Stimulated activated CD4-positive, alpha-beta T cell treated with anti-CD3 and anti-CD28 coated beads, Interleukin-2, amount 100 ng/mL, for 48 hours (primary cell): ENCODE measurements at regions not wholly inside any gene's neighbourhood (a gene's known extent, or its start where the extent isn't known, plus 50 kb on each side); places are given as distances from the start of the nearest gene placed in this dataset.

Experiments
- DNase-seq, 2 donors: peaks; one replicate each; pipeline ENCODE4 v3.0.0-alpha.2; 2020

- DNase-seq: no peak
Observed at GRCh38 chr1:229040630-229041358, 230.1 kb upstream of the RAB4A start.

DNA sequence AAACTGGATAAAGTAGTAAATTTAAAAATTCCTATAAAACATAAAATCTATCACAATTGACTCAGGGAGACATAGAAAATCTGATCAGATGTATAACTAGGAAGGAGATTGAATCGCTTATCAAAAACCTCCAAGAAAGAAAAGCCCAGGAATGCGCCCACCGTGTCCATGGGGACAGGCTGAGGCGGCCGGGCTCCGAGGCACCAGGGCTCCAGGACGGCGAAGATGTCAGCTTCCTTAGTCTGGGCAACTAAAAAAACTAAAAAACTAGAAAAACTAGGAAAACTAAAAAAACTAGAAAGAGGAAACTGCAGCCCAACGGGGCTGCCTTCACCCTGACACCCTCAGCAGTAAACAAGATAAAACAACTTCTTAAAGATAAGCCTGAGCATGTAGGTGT is 229.0 kb upstream of the RAB4A start:
- no peak for DNase-seq

DNA sequence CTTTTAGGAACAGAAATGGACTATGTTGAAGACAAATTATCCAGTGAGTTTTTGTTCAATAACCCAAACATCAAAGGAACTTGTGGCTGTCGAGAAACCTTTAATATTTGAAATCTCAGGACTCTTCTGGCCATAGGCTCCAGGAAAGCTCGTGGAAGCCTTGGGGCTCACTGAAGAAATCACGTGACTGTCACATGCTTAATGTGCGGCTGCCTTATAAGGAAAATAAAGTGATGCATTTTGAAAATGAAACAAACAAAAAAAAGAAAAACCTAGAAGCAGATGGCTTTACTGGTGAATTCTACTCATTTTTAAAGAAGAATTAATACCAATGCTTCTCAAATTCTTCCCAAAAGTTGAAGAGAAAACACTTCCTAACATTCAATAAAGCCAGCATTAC is 228.4 kb upstream of the RAB4A start:
- DNase-seq: no peak

- no peak for DNase-seq
Observed at GRCh38 chr1:229043115-229043514, 227.8 kb upstream of the RAB4A start.

GRCh38 chr1:229046251-229046853 is 224.6 kb upstream of the RAB4A start:
- no peak for DNase-seq

- no peak for DNase-seq
Observed at GRCh38 chr1:229047161-229047839, 223.6 kb upstream of the RAB4A start.

- no peak for DNase-seq
Observed at GRCh38 chr1:229047840-229048620, 222.9 kb upstream of the RAB4A start.

DNA sequence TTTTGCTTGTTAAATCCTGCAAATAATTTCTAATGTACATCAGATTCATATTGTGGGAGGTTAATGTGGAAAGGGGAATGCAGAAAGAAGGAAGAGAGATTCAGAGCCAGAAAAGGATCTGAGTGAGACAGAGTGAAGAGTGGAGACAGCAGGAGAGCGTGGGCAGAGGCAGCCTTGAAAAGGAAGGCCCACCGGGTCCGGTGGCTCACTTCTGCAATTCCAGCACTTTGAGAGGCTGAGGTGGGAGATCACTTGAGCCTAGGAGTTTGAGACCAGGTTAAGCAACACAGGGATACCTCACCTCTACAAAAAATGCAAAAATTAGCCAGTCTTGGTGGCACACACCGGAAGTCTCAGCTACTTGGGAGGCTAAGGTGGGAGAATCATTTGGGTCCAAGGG is 222.0 kb upstream of the RAB4A start:
- no peak for DNase-seq

DNA sequence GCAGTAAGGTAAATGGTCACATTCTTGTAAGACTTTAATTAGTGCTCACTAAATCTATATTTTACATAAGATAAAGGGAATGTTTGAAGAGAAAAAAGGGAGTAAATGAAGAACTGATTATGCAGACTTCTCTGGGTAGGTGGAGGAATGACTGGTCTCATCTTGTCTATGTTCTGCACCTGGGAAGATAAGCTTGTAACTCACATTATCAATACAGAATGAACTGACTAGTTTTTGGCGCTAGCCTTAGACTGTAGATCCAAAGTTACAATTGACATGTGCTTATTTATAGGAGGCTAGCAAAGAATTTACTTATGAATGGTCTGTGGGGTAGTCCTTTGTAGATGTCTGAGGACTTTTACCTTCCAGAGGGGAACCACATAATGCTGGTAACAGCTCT is 214.9 kb upstream of the RAB4A start:
- DNase-seq: no peak

DNA sequence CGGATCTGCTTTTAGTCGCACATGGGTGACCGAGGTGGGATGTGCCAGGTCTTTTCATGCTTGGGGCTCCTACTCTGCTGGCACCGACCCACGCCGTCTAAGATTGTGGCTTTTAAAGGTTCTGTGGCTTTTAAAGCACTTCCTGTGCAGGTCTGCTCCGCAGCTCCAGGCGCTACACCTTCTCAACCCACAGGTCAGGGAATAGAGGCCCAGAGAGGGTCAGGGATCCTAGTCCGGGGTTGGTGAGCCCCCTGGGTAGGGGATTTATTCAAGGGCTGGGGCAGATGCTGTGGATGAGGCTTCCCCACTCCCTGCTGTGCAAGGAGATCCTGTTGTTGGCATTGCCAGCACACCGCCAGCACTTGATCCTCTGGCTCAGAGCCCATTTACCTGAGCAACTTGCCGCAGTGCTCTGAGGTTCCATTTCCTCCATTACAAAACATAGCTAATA is 212.8 kb upstream of the RAB4A start:
- peak in 1 of 2 donors; percentile 12 for DNase-seq

GRCh38 chr1:229058729-229059128 is 212.2 kb upstream of the RAB4A start:
- no peak for DNase-seq

- DNase-seq: no peak
Observed at GRCh38 chr1:229059671-229060539, 211.0 kb upstream of the RAB4A start.

DNA sequence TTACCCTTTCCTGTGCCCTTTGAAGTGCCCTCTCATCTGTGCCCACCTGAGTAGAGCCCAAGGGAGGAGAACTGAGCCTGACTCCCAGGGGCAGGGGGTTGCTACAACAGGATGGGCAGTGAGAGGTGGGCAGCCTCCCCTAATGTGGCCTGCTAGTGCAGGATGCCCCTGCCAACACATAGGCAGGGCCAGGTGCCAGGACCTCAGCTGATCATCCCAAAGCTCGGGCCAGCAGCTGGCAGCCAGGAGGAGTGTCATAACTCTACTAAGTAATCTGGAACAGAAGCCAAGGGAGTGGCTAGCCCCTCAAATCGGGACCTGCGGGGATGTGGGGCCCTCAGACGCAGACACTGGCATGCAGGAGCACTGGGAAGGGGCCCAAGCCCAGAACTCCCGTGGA is 208.8 kb upstream of the RAB4A start:
- no peak for DNase-seq

- DNase-seq: no peak
Observed at GRCh38 chr1:229063154-229063773, 207.6 kb upstream of the RAB4A start.

- DNase-seq: no peak
Observed at GRCh38 chr1:229064320-229065168, 206.4 kb upstream of the RAB4A start.

- no peak for DNase-seq
Observed at GRCh38 chr1:229065613-229066012, 205.3 kb upstream of the RAB4A start.

GRCh38 chr1:229066591-229066990 is 204.3 kb upstream of the RAB4A start:
- DNase-seq: no peak

DNA sequence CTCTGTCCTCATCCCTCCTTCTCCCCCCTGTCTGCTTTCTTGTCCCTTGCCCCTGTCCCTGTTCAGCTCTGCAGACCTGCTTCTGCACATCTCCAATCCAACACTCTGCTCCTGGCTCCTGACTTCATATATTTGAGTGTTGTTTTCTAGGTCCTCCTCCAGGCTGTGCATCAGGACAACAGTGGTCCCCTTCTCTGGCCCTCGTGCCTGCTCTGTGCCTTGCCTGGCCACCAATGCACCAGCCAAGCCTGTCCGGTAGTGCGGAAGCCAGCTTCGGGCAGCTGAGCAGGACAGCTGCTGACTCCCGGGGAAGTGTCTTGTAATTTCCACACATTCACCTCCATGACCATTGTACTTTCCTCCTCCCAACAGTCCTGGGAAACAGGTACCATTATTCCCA is 203.4 kb upstream of the RAB4A start:
- DNase-seq: no peak

DNA sequence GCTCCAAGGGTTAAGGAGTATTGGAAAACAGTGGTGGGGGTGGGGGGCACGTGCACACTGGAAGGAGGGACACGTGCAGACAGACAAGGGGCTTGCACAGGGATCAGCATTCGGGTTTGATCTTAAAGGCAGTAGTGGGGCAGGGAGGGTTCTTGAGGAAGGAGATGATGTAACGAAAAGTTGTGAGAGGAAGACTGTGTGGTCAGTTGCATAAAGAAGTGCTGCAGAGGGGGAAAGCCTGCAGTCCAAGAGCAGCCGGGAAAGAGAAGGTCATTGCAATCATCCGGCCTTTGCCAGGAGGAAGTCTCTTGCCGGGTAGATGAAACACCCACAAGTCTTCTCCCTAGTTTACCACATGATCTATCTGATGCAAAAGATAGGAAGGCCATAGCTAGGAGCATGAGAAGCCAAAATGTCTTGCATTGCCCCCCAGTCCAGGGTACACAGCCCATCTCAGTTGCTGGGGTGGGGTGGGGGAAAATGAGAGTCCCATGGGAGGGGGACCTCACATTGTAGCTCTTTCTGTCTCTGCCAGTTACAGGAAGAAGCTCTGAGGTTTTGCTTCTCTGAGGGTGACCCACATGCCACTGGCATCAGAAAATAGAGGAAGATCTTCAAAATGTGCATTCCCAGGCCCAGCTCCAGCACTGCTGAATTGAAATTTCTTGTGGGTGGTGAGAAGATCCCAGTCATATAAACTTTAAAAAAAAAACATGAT is 202.5 kb upstream of the RAB4A start:
- no peak for DNase-seq

DNA sequence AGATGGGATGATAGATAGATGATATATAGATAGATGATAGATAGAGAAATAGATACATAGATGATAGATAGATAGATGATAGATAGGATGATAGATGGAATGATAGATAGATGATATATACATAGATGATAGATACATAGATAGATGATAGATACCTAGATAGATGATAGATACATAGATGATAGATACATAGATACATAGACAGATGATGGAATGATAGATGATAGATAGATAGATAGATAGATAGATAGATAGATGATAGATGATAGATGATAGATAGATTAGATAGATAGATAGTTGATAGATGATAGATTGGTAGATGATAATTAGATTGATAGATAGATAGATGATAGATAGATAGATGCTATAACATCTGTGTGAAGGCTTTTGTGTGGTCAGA is 201.7 kb upstream of the RAB4A start:
- no peak for DNase-seq
